ENCODE measurements at regions not wholly inside any gene's neighbourhood (a gene's known extent, or its start where the extent isn't known, plus 50 kb on each side); places are given as distances from the start of the nearest gene placed in this dataset.

DNA sequence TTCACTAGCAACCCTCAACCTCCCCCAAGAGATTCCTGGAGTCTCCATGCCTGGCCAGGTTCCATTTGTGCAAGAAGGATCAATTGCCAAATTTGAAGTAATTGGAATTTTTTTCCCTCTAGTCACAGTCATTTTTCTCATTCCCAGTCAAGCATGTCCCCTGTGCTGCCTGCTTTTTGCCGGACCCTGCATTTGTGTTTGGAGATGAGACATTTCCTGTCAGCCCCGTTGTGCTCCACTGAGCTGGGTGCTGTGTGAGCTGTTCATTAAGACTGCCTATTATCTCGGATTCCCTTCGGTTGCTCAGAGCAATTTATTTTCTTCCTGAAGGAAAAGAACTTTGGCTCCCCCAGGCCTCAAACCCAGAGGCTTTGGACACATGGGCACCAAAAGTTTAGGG lies 201.0 kb upstream of the NLRP1 start:
- no peaks in the 10 kb centered on the region for H3K36me3 ChIP-seq
- intact Hi-C loops (cut with DNase I): no loop called here
- H3K4me1 ChIP-seq: no peaks in the 10 kb centered on the region
- H3K9me3 ChIP-seq: no peaks in the 10 kb centered on the region
- no peak for TF ChIP-seq POLR2AphosphoS5 (IDR thresholded peaks at IDR 0.05; ENCODE audit: insufficient read depth in 1 of 2, low read depth in 1 of 2)
- TF ChIP-seq, protein P1, sequence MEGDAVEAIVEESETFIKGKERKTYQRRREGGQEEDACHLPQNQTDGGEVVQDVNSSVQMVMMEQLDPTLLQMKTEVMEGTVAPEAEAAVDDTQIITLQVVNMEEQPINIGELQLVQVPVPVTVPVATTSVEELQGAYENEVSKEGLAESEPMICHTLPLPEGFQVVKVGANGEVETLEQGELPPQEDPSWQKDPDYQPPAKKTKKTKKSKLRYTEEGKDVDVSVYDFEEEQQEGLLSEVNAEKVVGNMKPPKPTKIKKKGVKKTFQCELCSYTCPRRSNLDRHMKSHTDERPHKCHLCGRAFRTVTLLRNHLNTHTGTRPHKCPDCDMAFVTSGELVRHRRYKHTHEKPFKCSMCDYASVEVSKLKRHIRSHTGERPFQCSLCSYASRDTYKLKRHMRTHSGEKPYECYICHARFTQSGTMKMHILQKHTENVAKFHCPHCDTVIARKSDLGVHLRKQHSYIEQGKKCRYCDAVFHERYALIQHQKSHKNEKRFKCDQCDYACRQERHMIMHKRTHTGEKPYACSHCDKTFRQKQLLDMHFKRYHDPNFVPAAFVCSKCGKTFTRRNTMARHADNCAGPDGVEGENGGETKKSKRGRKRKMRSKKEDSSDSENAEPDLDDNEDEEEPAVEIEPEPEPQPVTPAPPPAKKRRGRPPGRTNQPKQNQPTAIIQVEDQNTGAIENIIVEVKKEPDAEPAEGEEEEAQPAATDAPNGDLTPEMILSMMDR (IDR thresholded peaks at IDR 0.05): no peak
- TF ChIP-seq POLR2A (IDR thresholded peaks at IDR 0.05): no peak
- H3K4me3 ChIP-seq: no peak overlapping the region
- DNase-seq (ENCODE audit: extremely low spot score in 2 of 2): no peak
- H3K27ac ChIP-seq: no peak overlapping the region
- H3K27me3 ChIP-seq: no peaks in the 10 kb centered on the region

DNA sequence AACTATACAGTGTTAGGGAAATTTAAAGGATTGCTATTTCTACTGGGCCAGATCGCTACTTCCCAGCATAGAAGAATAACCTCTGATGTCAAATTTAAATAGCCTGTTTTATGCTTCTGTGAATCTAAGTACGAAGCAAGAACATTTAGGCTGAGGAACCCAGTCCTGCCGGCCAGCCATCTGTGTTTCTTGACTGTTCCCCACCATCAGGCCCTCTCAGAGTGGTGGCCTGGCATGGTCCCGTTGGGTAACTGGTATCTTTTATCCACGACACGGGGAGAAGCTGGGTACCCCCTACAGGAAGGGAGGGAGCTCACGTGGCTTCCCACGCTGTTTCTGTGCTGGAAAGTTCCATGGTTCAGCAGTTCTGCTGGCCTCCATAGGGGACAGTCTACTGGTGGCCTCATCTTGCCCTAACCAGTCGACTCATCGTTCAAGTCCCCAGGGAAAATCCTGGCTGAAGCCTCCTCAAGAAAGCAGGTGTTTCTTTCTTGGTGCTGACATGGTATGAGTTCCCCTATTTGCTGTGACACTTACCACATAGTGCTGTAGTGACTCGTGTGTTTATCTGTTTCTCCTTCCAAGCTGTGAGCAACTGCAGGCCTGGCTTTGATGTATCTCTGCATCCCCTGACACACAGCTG lies 201.7 kb upstream of the NLRP1 start:
- TF ChIP-seq, protein P1 (IDR thresholded peaks at IDR 0.05): no peak
- no peak for TF ChIP-seq POLR2A (IDR thresholded peaks at IDR 0.05)
- TF ChIP-seq POLR2AphosphoS5 (IDR thresholded peaks at IDR 0.05; ENCODE audit: insufficient read depth in 1 of 2, low read depth in 1 of 2): no peak
- no peaks in the 10 kb centered on the region for H3K9me3 ChIP-seq
- intact Hi-C loops (cut with DNase I): no loop called here
- no peaks in the 10 kb centered on the region for H3K36me3 ChIP-seq
- H3K27ac ChIP-seq: no peak overlapping the region
- no peak overlapping the region for H3K4me3 ChIP-seq
- H3K4me1 ChIP-seq: no peaks in the 10 kb centered on the region
- DNase-seq (ENCODE audit: extremely low spot score in 2 of 2): no peak
- H3K27me3 ChIP-seq: no peaks in the 10 kb centered on the region

- TF ChIP-seq, protein P1 (IDR thresholded peaks at IDR 0.05): no peak
- TF ChIP-seq POLR2AphosphoS5 (IDR thresholded peaks at IDR 0.05; ENCODE audit: insufficient read depth in 1 of 2, low read depth in 1 of 2): no peak
- no peak for TF ChIP-seq POLR2A (IDR thresholded peaks at IDR 0.05)
- no peak for DNase-seq (ENCODE audit: extremely low spot score in 2 of 2)
- H3K27ac ChIP-seq: no peak overlapping the region
- no peaks in the 10 kb centered on the region for H3K36me3 ChIP-seq
- H3K9me3 ChIP-seq: no peaks in the 10 kb centered on the region
- H3K27me3 ChIP-seq: no peaks in the 10 kb centered on the region
- intact Hi-C loops (cut with DNase I): no loop called here
- no peaks in the 10 kb centered on the region for H3K4me1 ChIP-seq
- H3K4me3 ChIP-seq: no peak overlapping the region
Measured at GRCh38 chr17:5786510-5786875, 202.2 kb upstream of the NLRP1 start.

- no peak for TF ChIP-seq POLR2AphosphoS5 (IDR thresholded peaks at IDR 0.05; ENCODE audit: insufficient read depth in 1 of 2, low read depth in 1 of 2)
- TF ChIP-seq POLR2A (IDR thresholded peaks at IDR 0.05): no peak
- Histone ChIP-seq H3K36me3 (no peaks in the 10 kb centered on the region), H3K9me3 (no peaks in the 10 kb centered on the region), H3K27me3 (no peaks in the 10 kb centered on the region), H3K4me1 (no peaks in the 10 kb centered on the region), H3K4me3 (no peak overlapping the region), H3K27ac (no peak overlapping the region)
- intact Hi-C loops (cut with DNase I): no loop called here
- DNase-seq (ENCODE audit: extremely low spot score in 2 of 2): no peak
Measured at GRCh38 chr17:5788266-5788900, 204.1 kb upstream of the NLRP1 start.

- no peak overlapping the region for H3K27ac ChIP-seq
- TF ChIP-seq POLR2AphosphoS5 (IDR thresholded peaks at IDR 0.05; ENCODE audit: insufficient read depth in 1 of 2, low read depth in 1 of 2) (no peak), POLR2A (IDR thresholded peaks at IDR 0.05) (no peak)
- TF ChIP-seq, protein P1 (IDR thresholded peaks at IDR 0.05): no peak
- H3K4me3 ChIP-seq: no peak overlapping the region
- no peaks in the 10 kb centered on the region for H3K4me1 ChIP-seq
- H3K36me3 ChIP-seq: no peaks in the 10 kb centered on the region
- H3K27me3 ChIP-seq: no peaks in the 10 kb centered on the region
- no peaks in the 10 kb centered on the region for H3K9me3 ChIP-seq
- intact Hi-C loops (cut with DNase I): no loop called here
- DNase-seq (ENCODE audit: extremely low spot score in 2 of 2): no peak
Measured at GRCh38 chr17:5789528-5789927, 205.2 kb upstream of the NLRP1 start.
